WERI-Rb-1 (cell line): ENCODE measurements at regions not wholly inside any gene's neighbourhood (a gene's known extent, or its start where the extent isn't known, plus 50 kb on each side); places are given as distances from the start of the nearest gene placed in this dataset.

Experiments used
- DNase-seq: peaks from one replicate; pipeline ENCODE4 v3.0.0-alpha.2; 2020
- H3K27ac ChIP-seq: fragments of 250-450 bp; sonication (Bioruptor Pico); 2 replicates; pipeline ENCODE4 v1.5.1; 2020; ENCODE audit warnings: mild to moderate bottlenecking, moderate library complexity
- H3K27me3 ChIP-seq: fragments of 250-450 bp; sonication (Bioruptor Pico); 2 replicates; pipeline ENCODE4 v1.5.1; 2021; ENCODE audit warnings: mild to moderate bottlenecking, low read depth, moderate library complexity; ENCODE audit not compliant: insufficient read depth, severe bottlenecking
- H3K36me3 ChIP-seq: fragments of 250-450 bp; sonication (Bioruptor Pico); 2 replicates; pipeline ENCODE4 v1.5.1; 2020; ENCODE audit warnings: mild to moderate bottlenecking, moderate library complexity
- H3K4me3 ChIP-seq: 2 replicates; pipeline ENCODE4 v1.5.1; 2011; ENCODE audit warnings: low read depth, mild to moderate bottlenecking, control low read depth, low read length
- H3K9me3 ChIP-seq: fragments of 250-450 bp; sonication (Bioruptor Pico); 2 replicates; pipeline ENCODE4 v1.5.1; 2021; ENCODE audit warnings: mild to moderate bottlenecking, moderate library complexity; ENCODE audit not compliant: severe bottlenecking
- TF ChIP-seq, protein P1 (sequence below): IDR thresholded peaks from 2 replicates; pipeline ENCODE4 v1.5.1; 2011; ENCODE audit warnings: low read depth, mild to moderate bottlenecking, control low read depth, inconsistent platforms, low read length

DNA sequence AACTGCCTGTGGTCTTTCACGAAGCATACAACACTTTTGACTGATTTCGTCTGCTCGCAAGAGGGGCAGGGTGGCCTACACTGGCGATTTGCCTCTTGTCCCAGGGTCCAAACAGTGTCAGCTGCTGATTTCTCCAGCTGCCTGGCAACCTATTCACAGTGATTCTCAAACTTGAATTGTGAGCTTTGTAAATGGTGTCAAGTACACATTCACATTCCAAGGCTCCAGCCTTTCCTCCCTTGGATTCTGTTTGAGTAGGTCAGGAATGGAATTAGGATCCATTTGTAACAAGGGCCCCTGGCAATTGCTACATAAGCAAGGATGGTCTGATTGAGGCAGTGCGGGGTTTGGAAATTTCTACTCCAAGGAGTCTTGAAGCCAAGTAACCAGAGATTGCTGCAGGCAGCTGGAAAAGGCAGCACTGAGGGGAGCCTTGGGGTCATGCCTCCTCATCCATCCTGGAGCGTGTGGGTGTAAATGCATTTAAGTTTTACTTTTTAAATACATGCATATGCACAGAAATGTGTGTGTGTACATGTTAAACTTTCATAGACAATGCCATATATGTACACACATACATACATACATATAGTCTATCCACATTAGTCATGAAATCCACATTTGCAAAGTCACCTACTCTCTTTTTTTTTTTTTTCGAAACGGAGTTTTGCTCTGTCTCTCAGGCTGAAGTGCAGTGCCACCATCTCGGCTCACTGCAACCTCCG lies 86.8 kb upstream of the UXS1 start:
- H3K27ac ChIP-seq: no peak overlapping the region
- DNase-seq: no peak
- no peaks in the 10 kb centered on the region for H3K36me3 ChIP-seq
- H3K9me3 ChIP-seq: no peaks in the 10 kb centered on the region
- H3K4me3 ChIP-seq: no peak overlapping the region
- H3K27me3 ChIP-seq: no peaks in the 10 kb centered on the region
- TF ChIP-seq, protein P1, sequence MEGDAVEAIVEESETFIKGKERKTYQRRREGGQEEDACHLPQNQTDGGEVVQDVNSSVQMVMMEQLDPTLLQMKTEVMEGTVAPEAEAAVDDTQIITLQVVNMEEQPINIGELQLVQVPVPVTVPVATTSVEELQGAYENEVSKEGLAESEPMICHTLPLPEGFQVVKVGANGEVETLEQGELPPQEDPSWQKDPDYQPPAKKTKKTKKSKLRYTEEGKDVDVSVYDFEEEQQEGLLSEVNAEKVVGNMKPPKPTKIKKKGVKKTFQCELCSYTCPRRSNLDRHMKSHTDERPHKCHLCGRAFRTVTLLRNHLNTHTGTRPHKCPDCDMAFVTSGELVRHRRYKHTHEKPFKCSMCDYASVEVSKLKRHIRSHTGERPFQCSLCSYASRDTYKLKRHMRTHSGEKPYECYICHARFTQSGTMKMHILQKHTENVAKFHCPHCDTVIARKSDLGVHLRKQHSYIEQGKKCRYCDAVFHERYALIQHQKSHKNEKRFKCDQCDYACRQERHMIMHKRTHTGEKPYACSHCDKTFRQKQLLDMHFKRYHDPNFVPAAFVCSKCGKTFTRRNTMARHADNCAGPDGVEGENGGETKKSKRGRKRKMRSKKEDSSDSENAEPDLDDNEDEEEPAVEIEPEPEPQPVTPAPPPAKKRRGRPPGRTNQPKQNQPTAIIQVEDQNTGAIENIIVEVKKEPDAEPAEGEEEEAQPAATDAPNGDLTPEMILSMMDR: no peak

DNA sequence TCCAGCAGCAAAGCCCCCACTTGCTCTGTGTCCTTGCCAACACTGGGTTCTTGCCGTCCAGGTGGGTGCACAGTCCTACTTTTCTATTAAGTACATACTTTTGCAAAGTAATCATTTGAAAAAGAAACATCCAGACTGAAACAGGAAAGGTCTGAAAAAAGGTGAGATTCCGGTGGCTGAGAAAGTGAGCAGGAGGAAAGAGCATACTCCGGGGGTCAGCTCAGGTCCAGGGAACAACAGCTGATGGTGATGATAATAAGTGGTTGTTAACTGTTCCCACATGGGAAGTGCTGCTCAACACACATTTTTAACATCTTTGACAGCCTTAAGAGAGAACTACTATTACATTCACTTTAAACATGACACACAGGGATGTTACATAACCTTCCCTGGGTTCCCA lies 86.1 kb upstream of the UXS1 start:
- Histone ChIP-seq H3K27ac (no peak overlapping the region), H3K9me3 (no peaks in the 10 kb centered on the region), H3K36me3 (no peaks in the 10 kb centered on the region), H3K4me3 (no peak overlapping the region), H3K27me3 (no peaks in the 10 kb centered on the region)
- TF ChIP-seq, protein P1: no peak
- DNase-seq: no peak

DNA sequence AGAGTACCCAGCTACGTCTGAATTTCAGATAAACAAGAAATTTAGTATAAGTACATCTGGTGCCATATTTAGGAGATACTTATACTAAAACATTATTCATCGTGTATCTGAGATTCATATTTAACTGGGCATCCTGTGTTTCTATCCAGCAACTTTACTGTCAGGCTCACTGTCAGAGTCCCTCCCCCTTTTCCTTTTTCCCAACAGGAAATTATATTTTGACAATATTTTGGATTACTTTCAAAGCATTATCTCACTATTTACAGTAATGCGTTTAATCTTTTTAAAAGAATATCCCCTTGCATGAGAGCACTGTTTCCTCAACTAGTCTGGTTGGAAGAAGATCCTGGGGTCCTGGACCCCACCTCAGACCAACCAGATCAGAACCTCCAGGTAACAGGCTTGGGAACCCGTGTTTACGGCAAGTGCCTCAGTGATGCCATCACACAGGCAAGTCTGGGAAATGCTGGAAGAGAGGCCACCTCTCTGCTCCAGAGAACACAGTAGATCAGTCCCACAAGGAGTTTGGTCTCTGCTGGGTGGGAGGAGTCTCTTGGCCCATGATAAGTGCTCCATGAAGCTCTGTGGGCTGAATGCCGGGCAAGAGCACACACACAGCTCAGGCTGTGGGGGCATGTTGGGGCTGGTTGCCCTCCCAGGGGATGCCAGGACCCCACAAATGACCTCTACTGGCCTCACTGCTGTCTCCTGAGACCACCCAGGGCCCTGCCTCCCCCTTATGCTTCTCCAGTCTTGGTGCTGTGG lies 84.2 kb upstream of the UXS1 start:
- DNase-seq: no peak
- no peaks in the 10 kb centered on the region for H3K27me3 ChIP-seq
- no peaks in the 10 kb centered on the region for H3K36me3 ChIP-seq
- TF ChIP-seq, protein P1: no peak
- no peak overlapping the region for H3K4me3 ChIP-seq
- no peaks in the 10 kb centered on the region for H3K9me3 ChIP-seq
- H3K27ac ChIP-seq: no peak overlapping the region

DNA sequence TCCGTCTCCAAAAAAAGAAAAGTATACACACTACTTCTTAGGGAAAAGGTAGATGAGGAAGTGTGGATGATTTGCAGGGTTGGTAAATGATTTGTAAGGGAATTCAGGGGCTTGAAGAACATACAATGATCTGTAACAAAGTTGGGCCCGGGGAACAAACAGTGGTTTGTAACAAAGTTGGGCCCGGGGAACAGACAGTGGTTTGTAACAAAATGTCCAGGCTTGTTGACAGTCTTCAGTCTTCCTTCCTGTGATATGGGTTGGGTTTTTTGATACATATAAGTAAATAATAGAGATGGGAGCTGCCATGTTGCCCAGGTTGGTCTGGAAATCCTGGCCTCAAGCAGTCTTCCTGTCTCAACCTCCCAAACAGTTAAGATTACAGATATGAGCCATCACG lies 83.3 kb upstream of the UXS1 start:
- H3K27me3 ChIP-seq: no peaks in the 10 kb centered on the region
- H3K36me3 ChIP-seq: no peaks in the 10 kb centered on the region
- no peak overlapping the region for H3K4me3 ChIP-seq
- no peak for DNase-seq
- no peaks in the 10 kb centered on the region for H3K9me3 ChIP-seq
- H3K27ac ChIP-seq: no peak overlapping the region
- TF ChIP-seq, protein P1: no peak

DNA sequence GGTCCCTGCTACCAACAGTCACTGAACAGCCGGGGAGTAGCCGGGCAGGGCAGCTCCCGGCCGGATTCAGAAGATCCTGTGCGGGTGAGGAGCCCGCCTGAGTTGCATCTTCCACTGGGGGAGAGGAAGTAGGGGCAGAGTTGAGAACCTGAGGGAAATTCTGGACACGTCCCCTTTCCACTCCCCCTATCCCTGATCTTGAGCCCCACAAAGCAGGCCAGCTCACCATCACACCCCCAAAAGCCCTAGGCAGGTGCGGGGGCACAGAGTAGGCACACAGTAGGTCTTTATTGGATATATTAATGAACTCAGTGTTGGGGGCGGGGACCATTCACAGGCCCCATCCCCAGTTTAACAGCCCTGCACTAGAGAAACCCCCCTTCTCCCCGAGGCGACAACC lies 81.9 kb upstream of the UXS1 start:
- Histone ChIP-seq H3K4me3 (no peak overlapping the region), H3K27ac (no peak overlapping the region), H3K27me3 (no peaks in the 10 kb centered on the region), H3K36me3 (no peaks in the 10 kb centered on the region), H3K9me3 (no peaks in the 10 kb centered on the region)
- TF ChIP-seq, protein P1: no peak
- no peak for DNase-seq
